ENCODE measurements at regions not wholly inside any gene's neighbourhood (a gene's known extent, or its start where the extent isn't known, plus 50 kb on each side); places are given as distances from the start of the nearest gene placed in this dataset.
A peak's percentile ranks its signal among the peaks of the same experiment; 100 is the strongest.

DNA sequence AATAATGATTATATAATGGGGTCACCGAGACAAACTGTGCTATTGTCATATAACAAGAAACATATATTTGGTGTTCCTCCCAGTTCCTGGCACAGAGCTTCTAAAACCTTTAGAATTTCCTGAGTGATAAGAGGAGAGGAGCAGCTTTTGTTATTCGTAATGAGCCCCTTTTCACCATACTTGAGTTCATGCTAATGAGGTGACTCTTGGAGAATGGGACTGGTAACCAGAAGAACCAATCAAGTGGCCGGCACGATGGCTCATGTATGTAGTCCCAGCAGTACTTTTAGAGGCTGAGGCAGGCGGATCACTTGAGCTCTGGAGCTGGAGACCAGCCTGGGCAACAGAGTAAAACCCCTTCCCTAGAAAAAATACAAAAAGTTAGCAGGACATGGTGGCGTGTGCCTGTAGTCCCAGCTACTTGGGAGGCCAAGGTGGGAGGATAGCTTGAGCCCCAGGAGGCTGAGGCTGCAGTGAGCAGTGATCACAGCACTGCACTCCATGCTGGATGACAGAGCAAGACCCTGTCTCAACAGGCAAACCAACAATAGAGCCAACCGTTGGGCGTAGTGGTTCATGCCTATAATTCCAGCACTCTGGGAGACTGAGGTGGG, 62.7 kb upstream of the FTH1 start:
- 100% methylated on average over 1 of the region's 8 CpGs for WGBS (ENCODE audit: insufficient coverage)

DNA sequence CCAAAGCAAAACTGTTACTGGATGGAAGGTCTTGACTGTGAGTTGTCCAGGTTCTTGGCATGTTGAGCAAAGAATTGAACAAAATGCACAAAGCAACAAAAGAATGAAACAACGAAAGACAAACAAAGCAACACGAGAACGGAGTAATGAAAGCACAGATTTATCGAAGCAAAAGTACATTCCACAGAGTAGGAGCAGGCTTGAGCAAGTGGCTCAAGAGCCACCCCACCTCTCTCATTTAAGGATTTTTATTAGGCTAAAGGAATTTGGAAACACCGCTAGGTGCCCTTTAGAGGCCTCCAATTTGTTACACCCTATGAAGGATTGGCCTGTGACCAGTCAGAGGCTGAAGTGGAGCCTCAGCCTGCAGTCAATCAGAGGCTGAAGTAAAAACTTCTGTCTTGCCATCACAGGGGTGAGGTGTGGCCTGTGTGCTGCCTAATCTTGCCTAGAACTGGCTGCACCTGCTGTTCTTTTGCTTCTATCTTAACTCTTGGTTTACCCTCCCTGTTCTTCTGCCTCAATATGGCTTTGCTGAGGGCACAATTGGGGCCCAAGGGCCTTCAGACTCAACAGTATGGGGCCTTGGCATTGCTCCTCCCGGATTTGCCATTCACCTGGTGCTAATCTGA, 59.4 kb upstream of the FTH1 start:
- H3K4me1 ChIP-seq (ENCODE audit: control insufficient read depth, insufficient read depth, low read length): no peaks in the 10 kb centered on the region
- no peak overlapping the region for H3K4me3 ChIP-seq (ENCODE audit: low read length)
- no peak overlapping the region for H3K27ac ChIP-seq (ENCODE audit: low read length)
- no peaks in the 10 kb centered on the region for H3K9me3 ChIP-seq (replicated peaks; ENCODE audit: control insufficient read depth, low read depth, low read length)
- DNase-seq: no peak
- no peaks in the 10 kb centered on the region for H3K27me3 ChIP-seq (ENCODE audit: control insufficient read depth, insufficient read depth, low read length)
- 86% methylated on average over 5 of the region's 6 CpGs for WGBS (ENCODE audit: insufficient coverage)
- H3K36me3 ChIP-seq (ENCODE audit: control insufficient read depth, insufficient read depth, low read length): no peaks in the 10 kb centered on the region

More for the DNA sequence above, 62.7 kb upstream of the FTH1 start:
- no peaks in the 10 kb centered on the region for H3K27me3 ChIP-seq (ENCODE audit: control insufficient read depth, insufficient read depth, low read length)
- H3K36me3 ChIP-seq (ENCODE audit: control insufficient read depth, insufficient read depth, low read length): no peaks in the 10 kb centered on the region
- no peak overlapping the region for H3K27ac ChIP-seq (ENCODE audit: low read length)
- DNase-seq: no peak
- H3K9me3 ChIP-seq (replicated peaks; ENCODE audit: control insufficient read depth, low read depth, low read length): no peaks in the 10 kb centered on the region
- no peaks in the 10 kb centered on the region for H3K4me1 ChIP-seq (ENCODE audit: control insufficient read depth, insufficient read depth, low read length)
- H3K4me3 ChIP-seq (ENCODE audit: low read length): no peak overlapping the region

DNA sequence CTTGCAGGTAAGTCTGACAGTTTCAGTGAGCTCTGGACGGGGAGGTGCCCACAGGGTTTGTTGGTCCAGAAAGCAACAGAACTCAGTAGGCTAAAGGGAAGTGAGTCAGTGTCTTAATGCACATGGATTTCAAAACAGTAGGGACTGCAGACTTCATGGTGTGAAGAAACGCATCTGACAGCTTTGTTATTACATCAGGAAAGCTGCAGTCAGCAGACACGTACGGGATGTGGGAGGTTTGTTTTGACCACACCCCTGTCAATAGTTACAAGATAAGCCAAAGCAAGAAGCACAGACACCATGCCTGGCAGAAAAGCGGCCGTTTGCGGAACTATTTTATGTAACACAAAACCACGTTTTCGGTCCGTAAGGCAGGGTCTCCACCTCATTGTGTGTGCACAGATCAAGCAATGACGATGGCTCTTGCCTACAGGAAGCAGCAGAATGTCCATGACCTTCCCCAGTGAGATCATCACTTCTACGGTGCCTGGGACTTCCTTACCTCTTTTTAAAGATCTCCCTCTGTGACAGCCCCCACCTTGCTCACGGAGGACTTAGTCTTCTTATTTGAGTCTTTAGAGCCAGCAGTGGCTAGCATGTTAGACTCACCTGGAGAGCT, 58.2 kb upstream of the FTH1 start:
- H3K36me3 ChIP-seq (ENCODE audit: control insufficient read depth, insufficient read depth, low read length): no peaks in the 10 kb centered on the region
- no peaks in the 10 kb centered on the region for H3K27me3 ChIP-seq (ENCODE audit: control insufficient read depth, insufficient read depth, low read length)
- H3K9me3 ChIP-seq (replicated peaks; ENCODE audit: control insufficient read depth, low read depth, low read length): peaks cover 10% of the 10 kb centered on the region
- peak; percentile 82 for DNase-seq
- H3K4me1 ChIP-seq (ENCODE audit: control insufficient read depth, insufficient read depth, low read length): no peaks in the 10 kb centered on the region
- peak overlapping the region; percentile 65 for H3K27ac ChIP-seq (ENCODE audit: low read length)
- H3K4me3 ChIP-seq (ENCODE audit: low read length): no peak overlapping the region
- WGBS (ENCODE audit: insufficient coverage): 47% methylated on average over 11 of the region's 13 CpGs

DNA sequence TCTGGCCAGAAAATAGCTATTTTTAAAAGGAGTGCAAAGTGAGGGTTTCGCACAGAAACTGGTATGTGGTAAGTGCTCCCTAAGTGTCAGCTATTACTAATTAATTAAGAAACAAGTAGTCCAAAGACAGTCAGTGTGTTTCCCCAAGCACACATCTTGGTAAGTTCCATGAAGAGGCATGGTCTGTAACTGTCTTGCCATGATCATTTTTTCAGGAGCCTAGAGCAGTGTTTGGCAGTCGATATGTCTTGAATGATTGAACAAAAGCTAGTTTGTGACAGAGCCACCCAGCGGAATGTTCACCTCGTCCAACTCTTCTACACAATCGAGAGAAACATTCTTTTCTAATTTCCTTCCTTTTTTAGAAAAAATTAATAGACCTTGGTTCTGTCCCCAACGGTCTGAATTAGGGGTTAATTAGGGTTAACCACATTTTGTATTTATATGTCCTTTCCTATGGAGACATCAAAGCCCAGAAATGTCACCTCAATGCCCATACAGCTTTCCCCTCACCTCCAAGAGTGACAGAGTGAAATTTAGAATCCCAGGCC, 57.6 kb upstream of the FTH1 start:
- no peaks in the 10 kb centered on the region for H3K4me1 ChIP-seq (ENCODE audit: control insufficient read depth, insufficient read depth, low read length)
- no CpG with 5 or more reads among the region's 6 CpGs for WGBS (ENCODE audit: insufficient coverage)
- DNase-seq: no peak
- peak overlapping the region; percentile 29 for H3K27ac ChIP-seq (ENCODE audit: low read length)
- H3K27me3 ChIP-seq (ENCODE audit: control insufficient read depth, insufficient read depth, low read length): no peaks in the 10 kb centered on the region
- H3K9me3 ChIP-seq (replicated peaks; ENCODE audit: control insufficient read depth, low read depth, low read length): peaks cover 10% of the 10 kb centered on the region
- no peak overlapping the region for H3K4me3 ChIP-seq (ENCODE audit: low read length)
- H3K36me3 ChIP-seq (ENCODE audit: control insufficient read depth, insufficient read depth, low read length): no peaks in the 10 kb centered on the region

DNA sequence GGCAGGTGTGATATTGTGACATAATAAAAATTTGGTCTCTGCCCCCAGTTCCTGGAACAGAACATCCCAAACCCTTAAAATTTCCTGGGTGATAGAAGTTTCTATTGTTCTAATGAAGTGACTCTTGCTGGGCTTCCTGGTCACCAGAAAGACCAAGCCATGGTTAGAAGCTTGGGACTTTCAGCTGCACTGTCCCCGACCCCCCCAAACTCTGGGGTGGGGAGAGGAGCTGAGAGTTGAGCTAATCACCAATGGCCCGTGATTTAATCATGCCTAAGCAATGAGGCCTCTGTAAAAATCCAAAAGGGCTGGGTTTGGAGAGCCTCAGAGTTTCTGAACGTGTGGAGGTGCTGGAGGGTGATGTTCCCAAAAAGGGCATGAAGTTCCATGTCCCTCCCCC, 54.8 kb upstream of the FTH1 start:
- Histone ChIP-seq H3K4me3 (ENCODE audit: low read length) (no peak overlapping the region), H3K27me3 (ENCODE audit: control insufficient read depth, insufficient read depth, low read length) (no peaks in the 10 kb centered on the region), H3K4me1 (ENCODE audit: control insufficient read depth, insufficient read depth, low read length) (peaks cover 3% of the 10 kb centered on the region), H3K36me3 (ENCODE audit: control insufficient read depth, insufficient read depth, low read length) (no peaks in the 10 kb centered on the region), H3K9me3 (replicated peaks; ENCODE audit: control insufficient read depth, low read depth, low read length) (peaks cover 10% of the 10 kb centered on the region), H3K27ac (ENCODE audit: low read length) (no peak overlapping the region)
- DNase-seq: no peak
- WGBS (ENCODE audit: insufficient coverage): 56% methylated on average over 1 of the region's 3 CpGs

DNA sequence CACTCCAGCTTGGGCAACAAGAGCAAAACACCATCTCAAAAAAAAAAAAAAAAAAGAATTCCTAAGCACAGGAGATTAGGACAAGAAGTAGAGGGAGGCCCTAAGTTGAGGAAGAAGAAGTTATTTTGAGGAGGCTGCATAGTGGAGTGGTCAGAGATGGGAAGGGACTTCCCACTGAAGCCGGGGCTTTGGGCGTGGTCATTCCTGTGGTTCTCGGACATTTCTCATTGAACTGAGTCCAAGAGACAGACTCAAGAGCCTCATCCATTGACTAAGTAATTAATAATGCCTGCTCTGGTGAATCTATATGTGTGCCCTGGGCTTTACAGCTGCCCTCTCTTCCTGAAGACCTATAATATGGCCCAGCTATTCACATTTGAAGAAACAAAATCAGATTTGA, 53.2 kb upstream of the FTH1 start:
- no peak for DNase-seq
- Histone ChIP-seq H3K36me3 (ENCODE audit: control insufficient read depth, insufficient read depth, low read length) (no peaks in the 10 kb centered on the region), H3K9me3 (replicated peaks; ENCODE audit: control insufficient read depth, low read depth, low read length) (peaks cover 10% of the 10 kb centered on the region), H3K4me3 (ENCODE audit: low read length) (no peak overlapping the region), H3K27ac (ENCODE audit: low read length) (no peak overlapping the region), H3K27me3 (ENCODE audit: control insufficient read depth, insufficient read depth, low read length) (no peaks in the 10 kb centered on the region), H3K4me1 (ENCODE audit: control insufficient read depth, insufficient read depth, low read length) (peaks cover 3% of the 10 kb centered on the region)
- WGBS (ENCODE audit: insufficient coverage): no CpG with 5 or more reads among the region's 3 CpGs

DNA sequence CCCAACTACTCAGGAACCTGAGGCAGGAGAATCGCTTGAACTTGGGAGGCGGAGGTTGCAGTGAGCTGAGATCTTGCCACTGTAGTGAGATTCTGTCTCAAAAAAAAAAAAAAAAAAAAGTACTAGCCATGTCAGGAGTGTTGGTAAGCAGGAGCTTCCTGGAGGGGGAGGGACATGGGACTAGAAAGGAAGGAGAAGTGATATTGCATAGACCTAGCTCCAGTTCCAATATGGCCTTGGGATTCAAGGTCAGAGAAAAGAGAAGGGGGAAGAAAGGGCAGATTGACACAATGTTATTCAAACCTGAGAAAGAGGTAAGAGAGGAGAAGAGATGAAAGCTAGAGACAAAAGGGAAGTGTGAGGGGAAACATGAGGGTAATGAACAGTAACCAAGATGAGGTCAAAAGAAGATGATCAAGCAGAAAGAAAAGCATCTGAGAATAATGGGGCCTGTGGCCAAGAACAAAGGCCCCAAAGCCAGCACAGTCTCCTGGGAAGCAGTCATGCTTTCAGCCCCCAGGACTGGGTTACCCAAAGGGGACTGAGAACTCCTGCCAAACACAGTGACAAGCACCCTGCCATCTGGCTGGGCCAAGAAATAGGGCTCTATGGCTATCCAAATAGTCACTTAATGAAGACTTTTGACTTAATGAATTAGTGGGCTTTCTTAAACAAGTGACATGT, 51.7 kb upstream of the FTH1 start:
- H3K4me3 ChIP-seq (ENCODE audit: low read length): no peak overlapping the region
- H3K27ac ChIP-seq (ENCODE audit: low read length): no peak overlapping the region
- H3K27me3 ChIP-seq (ENCODE audit: control insufficient read depth, insufficient read depth, low read length): no peaks in the 10 kb centered on the region
- H3K4me1 ChIP-seq (ENCODE audit: control insufficient read depth, insufficient read depth, low read length): peaks cover 3% of the 10 kb centered on the region
- no CpG with 5 or more reads among the region's 2 CpGs for WGBS (ENCODE audit: insufficient coverage)
- no peak for DNase-seq
- H3K36me3 ChIP-seq (ENCODE audit: control insufficient read depth, insufficient read depth, low read length): no peaks in the 10 kb centered on the region
- peaks cover 10% of the 10 kb centered on the region for H3K9me3 ChIP-seq (replicated peaks; ENCODE audit: control insufficient read depth, low read depth, low read length)

DNA sequence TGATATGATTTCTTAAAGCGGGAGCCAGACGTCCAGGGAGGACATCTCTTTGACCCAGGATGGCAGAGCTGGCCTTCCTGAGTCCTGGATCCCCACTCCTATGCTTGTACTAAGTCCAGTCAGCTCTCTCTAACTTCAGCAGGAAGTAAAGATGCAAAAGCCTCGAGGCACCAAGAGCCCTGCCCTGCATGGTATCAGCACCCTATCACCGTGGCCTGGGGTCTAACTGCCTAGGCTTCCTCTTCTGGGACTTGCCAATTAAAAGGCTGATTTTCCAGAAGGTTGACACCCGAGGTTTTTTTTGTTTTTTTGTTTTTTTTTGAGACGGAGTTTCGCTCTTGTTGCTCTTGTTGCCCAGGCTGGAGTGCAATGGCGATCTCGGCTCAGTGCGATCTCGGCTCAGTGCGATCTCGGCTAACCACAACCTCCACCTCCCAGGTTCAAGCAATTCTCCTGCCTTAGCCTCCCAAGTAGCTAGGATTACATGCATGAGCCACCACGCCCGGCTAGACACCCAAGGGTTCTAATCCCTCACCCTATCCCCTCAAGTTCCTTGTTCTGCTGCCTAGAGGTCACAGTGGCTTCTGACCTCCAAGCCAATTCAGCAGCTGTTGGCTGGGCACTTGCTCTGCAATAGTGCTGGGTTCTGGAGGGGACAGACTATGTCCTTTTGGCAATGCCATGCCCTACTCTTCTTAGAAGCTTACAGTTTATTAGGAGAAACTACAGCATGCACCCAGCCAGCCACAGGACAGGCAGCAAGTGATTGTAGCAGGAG, 50.6 kb upstream of the FTH1 start:
- Histone ChIP-seq H3K4me3 (ENCODE audit: low read length) (no peak overlapping the region), H3K27ac (ENCODE audit: low read length) (no peak overlapping the region), H3K9me3 (replicated peaks; ENCODE audit: control insufficient read depth, low read depth, low read length) (peaks cover 10% of the 10 kb centered on the region), H3K36me3 (ENCODE audit: control insufficient read depth, insufficient read depth, low read length) (no peaks in the 10 kb centered on the region), H3K27me3 (ENCODE audit: control insufficient read depth, insufficient read depth, low read length) (no peaks in the 10 kb centered on the region), H3K4me1 (ENCODE audit: control insufficient read depth, insufficient read depth, low read length) (peaks cover 3% of the 10 kb centered on the region)
- no peak for DNase-seq
- 81% methylated on average over 10 of the region's 15 CpGs for WGBS (ENCODE audit: insufficient coverage)

All from muscle of leg (tissue), 3 donors.